Limb (tissue), 2 donors: ENCODE measurements at regions not wholly inside any gene's neighbourhood (a gene's known extent, or its start where the extent isn't known, plus 50 kb on each side); places are given as distances from the start of the nearest gene placed in this dataset.

Source experiments
- DNase-seq, 2 donors: peaks; one replicate each; pipeline ENCODE4 v3.0.0-alpha.2; 2016; ENCODE audit errors: extremely low spot score in 2 of 2

DNA sequence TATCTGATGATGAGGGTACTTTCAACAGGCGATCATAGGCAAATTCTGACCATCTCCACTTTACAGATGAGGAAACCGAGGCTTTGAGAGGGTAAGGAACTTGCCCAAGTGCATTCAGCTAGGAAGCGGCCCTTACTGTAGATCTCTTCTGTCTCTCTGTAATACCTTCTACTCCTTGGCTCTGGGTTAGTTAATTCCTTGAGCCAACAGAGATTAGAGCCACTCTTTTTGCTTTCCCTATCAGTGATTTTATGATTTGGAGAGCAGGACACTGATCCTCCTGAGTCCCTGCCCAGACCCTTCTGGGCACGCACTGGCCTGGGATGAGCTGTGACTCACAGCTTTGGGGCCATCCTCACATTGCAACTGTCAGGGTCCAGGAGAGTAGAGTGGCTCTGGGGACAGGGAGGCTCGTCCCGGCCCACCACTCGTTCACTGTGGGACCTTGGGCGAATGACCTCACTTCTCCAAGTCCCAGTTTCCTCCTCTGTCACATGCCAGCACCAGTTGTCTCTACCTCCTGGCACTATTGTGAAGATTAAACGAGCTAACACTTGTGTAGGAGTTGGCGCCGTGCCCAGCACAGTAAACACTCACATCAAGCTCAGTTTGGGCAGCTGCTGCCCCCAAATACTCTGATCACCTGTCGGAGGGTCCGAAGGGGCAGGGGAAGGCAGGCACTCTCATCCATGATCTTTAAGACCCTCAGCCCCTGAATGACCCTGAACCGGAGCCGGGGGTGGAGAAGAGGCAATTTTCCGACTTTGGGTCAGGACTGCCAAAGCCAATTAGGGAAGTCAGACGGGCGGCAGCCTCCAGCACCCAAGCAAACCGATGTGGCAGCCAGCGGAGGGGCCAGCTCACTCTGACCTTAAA is 235.0 kb downstream of the MIAT start:
- peak; percentile 50 to 58 for DNase-seq

DNA sequence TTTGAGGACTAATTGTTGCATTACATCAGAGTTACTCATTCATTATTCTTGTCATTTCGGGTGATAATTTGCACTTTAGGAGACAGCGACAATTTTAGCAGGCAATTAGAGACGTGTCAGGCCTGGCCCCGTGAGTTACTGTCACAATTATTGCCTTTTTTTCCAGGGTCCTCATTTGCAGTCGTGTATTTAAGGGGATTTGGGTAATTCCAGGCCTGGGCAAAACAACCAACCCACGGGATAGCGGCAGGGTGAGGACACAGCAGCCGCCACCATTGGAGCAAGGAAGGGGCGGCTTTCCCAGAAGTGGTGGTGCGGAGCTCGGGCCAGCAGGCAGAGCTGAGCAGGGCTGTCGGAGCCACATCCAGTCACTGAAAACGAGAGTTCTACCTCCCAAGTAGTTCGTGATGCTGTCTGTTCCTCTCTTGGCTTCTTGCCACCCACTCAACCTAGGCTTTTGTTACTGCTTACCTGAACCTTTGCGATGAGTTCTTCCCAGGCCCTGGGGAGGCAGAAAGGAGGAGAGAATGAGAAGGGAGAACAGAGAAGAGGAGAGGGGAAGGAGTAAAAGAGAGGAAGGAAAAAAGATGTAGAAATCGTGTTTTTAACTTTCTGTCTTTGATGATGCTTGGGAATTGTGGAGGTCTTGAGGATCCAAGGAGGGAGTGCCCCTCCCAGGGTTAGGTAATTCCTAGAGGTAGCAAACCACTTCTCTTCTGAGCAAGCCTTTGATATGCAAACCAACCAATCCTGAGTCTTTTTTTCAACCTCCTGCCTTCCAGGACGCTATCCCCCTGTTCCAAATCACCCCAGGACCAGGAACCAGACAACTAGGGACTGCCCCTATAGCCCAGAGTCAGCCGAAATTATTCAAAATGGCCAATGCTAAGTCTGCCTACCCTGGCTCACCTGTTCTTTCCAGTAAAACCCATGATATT is 236.1 kb downstream of the MIAT start:
- DNase-seq: peak in 1 of 2 donors; percentile 46

DNA sequence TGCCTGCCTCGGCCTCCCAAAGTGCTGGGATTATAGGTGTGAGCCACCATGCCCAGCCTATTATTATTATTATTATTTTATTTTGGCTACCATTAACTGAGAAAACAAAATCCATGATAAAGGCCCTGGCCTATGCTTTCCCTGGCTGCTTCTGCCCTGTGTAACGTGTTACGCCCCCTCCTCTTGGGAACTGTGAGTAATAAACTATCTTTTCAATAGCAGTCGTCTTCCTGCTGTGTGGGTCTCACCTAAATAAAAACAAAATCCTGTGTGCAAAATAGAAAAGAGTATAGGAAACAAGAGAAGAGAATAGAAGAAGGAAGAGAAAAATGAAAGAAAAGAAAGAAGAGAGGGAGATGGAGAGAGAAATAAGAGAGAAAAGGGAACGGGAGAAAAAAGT is 237.0 kb downstream of the MIAT start:
- no peak for DNase-seq

DNA sequence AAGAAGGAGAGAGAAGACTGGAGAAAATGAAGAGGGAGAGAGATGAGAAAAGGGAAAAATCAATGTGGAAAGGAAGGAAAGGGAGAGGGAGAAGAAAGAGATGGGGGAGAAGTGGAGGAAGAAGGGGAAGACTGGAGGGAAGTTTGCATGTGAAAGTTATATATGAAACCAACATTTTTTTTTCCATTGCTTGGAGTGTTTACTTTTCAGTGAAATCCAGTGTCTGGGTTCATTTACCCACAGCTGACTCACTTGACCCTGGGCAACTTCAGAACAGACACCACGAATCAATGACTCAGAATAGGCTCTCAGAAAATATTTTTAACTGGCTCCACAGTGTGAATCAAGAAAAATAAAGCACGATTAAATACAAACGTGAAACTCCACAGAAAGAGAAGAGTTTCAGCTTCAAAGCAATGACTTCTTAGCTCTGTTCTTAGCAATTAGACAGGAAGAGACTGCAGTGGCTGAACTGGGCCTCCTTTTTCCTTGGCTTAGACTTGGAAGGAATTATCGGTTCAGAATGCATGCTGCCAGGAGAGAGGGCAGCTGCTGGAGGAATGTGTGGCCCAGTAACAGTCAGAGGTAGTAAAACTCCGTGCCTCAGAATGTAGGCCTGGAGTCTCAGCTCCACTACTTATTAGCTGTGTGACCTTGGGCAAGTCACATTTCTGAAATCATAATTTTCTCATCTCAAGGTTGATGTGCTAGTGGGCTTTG is 237.5 kb downstream of the MIAT start:
- peak in 1 of 2 donors; percentile 12 for DNase-seq

DNA sequence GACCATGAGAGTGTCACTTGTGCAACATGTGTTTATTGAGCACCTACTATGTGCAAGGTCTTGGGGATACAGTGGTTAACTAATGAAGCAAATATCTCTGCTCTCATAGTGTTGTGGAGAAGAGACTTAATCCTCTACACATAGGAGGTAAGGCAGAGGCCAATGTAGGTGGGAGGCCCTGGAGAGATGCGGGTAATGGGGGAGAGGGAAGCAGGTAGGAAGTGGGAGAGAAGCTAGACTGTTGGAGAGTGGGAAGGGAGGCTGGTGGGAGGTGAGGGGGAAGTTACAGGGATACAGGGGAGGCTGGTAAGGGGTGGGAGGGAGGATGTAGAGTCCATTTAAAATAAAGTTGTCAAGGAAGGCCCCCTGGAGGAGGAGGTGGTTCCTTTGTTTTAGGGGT is 240.0 kb downstream of the MIAT start:
- peak in 1 of 2 donors; percentile 10 for DNase-seq

DNA sequence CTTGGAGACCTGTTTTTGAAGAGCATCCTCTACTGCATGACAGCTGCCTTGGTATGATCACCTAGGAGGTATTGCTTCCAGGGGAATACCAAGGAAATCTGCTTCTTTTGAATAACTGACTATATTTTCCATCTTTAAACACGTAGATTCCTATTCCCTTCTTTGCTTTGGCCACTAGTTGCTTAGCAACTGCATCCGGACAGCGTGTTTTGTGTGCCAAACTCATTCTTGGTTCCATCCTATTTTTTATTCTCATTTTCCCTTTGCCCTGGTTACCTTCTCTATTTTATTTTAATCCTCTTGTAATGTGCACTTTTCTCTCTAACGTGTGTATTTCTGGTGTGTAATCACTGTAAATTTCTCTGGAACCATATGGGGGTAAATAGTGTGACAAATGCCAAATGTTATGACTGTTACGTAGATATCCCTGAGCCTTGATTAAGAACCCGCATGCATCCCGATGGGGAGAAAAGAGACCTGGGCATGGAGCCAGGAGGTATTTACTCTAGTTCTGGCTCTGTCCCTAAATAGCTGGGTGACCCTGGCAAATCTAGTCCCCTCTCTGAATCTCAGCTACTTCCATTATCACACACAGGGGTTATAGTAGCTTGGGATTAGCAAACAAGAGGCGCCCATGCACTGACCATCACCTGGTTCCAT is 241.7 kb downstream of the MIAT start:
- peak in 1 of 2 donors; percentile 15 for DNase-seq

DNA sequence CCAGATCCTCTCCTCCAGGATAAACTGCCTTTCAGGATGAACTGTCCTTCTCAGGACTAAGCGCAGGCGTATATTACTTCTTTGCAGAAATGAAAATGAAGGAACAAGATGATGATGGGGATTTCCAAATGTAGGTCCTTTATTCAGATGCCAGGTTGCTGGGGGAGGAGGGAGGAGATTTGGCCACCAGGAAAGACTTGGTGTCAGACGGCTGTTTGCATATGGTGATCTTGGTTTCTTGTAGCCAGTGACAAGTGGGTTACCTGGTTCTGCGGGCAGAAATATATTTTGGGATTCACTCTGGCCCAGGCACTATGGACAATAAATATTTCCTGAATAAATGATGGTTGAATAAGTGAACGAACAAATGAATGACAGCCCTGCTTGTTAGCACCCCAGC is 243.4 kb downstream of the MIAT start:
- no peak for DNase-seq

DNA sequence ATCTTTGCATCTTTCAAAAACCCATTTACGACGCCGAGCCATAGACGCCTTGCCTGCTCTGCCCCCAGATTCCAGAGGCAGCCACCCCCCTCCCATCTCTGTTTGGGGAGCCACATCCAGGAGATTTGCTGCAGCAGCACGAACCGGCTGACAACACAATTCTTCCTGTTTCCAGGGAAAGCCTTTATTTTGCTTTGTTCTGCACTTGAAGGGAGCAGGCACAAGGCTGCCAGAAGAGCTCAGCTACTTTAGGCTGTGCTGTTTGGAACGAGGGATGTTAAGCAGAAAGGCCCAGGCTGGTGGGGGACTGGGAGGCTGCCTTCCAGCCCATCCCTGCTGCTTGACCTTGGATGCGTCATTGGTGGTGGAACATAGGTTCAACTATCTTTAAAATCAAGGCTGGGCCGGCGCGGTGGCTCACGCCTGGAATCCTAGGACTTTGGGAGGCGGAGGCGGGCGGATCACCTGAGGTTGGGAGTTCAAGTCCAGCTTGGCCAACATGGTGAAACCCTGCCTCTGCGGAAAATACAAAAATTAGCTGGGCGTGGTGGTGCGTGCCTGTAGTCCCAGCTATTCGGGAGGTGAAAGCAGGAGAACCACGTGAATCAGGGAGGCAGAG is 243.9 kb downstream of the MIAT start:
- DNase-seq: no peak

DNA sequence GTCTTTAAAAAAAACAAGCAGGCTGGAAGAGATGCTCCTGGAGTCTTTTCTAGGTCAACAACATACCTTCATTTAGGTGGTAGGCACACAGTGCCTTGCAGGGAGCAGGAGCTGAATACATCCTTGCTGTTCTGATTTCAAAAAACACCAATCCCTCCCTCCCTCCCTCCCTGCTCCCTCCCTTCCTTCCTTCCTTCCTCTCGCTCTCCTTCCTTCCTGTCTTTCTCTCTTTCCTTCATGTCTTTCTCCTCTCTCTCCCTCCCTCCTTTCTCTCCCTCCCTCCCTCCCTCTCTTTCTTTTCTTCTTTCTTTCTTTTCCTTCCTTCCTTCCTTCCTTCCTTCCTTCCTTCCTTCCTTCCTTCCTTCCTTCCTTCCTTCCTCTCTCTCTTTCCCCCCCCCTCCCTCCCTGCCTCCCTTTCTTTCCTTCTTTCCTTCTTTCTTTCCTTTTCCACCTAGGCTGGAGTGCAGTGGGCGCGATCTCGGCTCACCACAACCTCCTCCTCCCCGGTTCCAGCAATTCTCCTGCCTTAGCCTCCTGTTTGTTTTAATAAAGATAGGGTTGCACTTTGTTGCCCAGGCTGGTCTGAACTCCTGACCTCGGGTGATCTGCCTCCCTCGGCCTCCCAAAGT is 245.1 kb downstream of the MIAT start:
- DNase-seq: no peak

DNA sequence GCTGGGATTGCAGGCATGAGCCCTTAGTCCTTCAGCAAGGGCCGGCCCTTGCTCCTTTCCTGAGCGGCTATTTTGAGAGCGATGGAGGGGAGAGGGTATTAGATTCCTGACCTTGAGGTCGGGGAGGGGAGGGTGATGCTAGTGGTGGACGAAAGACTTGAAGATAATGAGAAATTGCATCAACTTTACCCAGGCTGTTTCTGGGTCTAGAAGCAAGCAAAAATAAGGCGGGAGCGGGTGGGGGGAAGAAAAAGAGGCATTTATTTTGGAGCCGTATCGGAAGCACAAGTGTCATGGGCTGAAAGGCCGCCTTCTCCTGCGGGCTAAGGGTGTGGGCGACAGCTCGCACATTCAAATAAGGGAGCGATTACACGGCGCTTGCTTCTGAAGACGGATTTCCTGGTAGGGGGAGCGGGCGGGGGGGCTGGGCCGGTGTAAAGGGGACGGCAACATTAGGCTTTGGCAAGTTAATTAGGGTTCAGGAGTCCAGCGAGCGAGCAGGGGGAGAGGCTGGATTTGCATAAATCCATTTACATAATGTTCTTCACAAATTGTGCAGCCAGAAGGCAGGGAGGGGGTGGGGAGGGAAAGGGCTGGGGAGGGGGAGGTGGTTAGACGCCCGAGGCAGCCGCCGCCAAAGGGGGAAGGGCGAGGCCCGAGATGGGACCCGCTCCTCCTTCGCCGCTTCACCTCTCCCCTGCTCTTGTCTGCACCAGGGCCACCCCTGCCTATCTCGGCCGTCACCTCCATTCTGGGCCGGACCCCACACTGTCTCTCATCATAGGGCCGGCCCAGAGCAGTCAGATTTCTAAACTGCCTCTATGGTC is 245.9 kb downstream of the MIAT start:
- DNase-seq: peak in 1 of 2 donors; percentile 52

DNA sequence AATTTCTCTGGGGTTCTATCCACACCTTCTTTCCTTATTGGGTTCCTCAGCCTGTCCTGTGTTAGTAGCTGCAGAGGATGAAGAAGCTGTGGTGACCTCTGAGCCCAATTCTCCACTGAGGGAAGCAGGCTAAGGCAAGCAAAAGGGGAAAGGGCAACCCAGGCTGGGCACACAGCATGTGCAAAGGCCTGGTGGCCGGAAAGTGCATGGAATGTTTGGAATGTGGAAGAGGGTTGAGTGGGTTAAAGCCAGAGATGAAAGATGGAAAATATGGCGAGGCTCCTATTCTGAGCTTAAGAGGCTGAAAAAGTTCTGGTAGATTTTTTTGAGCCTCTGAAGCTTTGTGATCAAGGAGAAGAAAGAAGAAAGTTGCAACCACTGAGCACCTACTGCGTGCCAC is 247.1 kb downstream of the MIAT start:
- no peak for DNase-seq

DNA sequence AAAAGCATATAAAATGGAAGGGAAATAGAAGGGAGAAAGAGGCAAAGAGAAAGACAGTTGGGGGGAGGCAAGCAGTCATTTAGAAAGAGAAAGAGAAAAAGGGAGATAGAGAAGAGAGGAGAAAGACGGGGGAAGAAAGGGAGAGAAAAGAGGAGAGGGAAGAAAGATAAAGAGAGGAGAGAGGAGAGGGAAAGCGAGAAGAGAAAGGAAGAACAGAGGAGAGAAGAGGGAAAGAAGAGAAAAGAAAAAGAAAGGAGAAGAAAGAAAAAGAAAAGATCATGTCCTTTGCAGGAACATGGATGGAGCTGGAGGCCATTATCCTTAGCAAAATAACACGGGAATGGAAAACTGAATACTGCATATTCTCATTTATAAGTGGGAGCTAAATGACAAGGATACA is 247.7 kb downstream of the MIAT start:
- DNase-seq: no peak

DNA sequence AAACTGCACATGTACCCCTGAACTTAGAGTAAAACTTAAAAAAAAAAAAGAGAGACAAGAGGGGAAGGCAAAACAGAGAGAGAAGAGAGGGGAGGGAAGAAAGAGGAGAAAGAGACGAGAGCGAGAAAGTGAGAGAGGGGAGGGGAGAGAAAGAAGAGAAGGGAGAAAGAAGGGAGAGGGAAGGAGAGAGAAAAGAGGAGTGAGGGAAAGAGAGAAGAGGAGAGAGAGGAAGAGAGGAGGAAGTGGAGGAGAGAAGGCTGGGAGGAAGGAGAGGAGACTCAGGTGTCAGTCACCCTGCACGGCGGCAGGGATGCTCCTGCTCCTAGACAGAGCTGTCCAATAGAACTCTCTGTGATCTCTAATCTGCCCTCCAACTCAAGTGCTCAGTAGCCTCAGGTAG is 248.3 kb downstream of the MIAT start:
- no peak for DNase-seq

DNA sequence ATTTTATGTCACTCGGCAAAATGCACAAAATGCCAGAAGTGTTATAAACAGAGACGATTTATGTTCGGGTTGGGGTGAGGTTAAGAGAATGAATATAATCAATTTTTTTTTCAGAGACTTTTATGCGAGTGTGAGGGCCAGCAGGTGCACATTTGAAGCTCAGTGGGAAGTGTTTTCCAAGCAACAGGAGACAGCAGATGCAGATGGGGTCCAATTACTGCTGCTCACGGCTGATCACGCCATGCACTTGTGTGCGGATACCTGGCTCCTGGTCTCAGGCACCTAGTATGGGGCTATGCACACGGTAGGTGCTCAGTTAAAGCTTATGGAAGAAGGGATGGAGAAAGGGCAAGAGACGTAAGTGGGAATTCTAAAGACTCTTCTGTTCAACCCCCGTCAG is 249.1 kb downstream of the MIAT start:
- DNase-seq: no peak

DNA sequence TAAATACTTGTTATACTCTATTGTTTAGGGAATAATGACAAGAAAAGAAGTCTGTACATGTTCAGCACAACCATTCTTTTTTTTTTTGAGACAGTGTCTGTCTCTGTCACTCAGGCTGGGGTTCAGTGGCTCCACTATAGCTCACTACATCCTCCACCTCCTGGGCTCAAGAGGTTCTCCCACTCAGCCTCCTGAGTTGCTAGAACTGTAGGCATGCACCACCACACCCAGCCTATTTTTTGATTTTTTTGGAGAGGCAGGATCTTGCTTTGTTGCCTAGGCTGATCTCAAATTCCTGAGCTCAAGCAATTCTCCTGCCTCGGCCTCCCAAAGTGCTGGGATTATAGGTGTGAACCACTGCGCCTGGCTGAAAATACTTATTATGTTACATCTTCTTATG is 250.0 kb downstream of the MIAT start:
- DNase-seq: no peak

DNA sequence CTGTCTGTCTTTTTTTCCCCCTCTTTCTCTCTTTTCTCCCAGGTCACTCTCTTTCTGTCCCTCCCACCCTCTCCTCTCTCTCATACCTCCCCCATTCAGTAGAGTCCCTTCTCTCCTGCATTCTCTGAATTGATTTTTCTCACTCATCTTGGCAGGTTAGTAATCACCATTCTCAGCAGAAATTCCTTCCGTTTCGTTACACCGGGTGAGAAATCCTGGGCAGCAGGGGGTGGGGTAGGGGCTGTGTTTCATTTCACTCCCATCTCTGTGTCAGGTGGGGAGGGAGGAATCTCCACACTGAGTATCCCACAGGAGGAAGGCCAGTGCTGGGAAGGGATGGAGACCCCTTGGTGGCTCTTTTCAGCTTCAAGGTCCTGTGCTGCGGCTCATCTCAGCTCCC is 253.5 kb downstream of the MIAT start:
- no peak for DNase-seq

DNA sequence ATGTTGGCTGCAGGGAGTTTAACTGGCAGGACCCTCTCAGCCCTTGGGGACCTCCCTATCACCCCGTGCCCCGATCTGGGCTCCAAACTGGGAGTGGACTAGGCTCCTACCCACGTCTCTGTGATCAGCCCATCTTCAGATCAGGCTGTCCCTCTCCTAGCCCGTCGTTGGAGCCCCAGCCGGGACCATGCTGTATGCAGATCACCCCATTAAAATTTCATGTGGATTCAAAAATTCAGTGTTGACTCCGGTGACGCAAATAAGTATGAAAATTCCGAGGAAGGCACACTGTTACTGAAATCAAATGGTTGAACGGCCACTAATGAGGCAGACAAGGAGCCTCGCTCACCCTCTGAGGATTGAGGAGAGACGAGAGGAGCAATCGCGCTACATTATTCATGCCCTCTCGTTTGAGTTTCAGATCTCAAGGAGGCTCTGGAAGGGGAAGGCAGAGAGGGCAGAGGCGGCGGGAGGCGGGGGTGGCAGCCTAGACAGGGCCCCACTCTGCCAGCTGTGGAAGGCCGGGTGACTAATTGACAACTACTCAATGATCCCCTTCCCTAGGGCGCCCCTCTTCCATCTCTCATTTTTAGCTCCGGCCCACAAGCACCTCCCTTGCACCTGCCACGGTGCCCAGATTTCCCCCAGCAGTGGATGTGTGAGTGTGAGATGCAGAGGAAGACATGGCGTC is 255.4 kb downstream of the MIAT start:
- no peak for DNase-seq

DNA sequence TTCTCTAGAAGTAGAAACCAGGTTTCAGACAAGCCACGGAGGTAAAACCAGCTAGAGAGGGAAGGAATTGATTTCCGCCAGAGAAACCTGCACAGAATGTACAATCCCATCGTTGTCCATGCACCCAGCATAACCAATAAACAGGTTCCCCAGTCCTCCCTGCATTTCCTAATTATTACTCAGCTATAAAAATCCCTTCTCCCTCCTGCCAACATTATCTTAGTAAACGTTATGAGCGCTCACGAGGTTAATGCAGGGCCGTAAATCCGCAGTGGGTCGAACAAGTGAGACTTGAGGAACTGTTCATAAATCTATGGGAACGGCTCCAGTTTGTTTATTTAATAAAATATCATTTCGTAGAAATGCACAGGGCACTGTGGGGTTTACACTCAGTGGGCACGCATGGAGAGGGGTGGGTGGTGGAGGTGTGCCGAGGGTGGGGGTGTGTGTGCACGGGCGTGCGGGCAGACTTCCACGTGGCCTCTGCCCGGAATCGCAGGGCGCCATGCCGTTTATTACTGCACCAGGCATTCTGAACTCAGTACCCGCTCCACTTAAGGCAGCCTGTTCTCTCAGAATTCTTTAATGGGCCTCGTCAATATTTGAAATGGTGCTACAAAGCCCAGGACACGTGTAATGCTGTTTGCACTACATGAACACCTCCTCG is 257.3 kb downstream of the MIAT start:
- no peak for DNase-seq
